ENCODE measurements at regions not wholly inside any gene's neighbourhood (a gene's known extent, or its start where the extent isn't known, plus 50 kb on each side); places are given as distances from the start of the nearest gene placed in this dataset.

GRCh38 chr13:95485518-95486144 lies 66.9 kb upstream of the CLDN10 start (continued):
- TF ChIP-seq HINFP (tag; conservative IDR thresholded peaks at IDR 0.05; ENCODE audit: low read depth) = no peak
- no peak for TF ChIP-seq ZBTB34 (CRISPR knock-in tag; IDR thresholded peaks at IDR 0.05)
- no peak for TF ChIP-seq ZNF584 (CRISPR knock-in tag; IDR thresholded peaks at IDR 0.05; ENCODE audit: low read depth)
- TF ChIP-seq FOXP4 (CRISPR knock-in tag; IDR thresholded peaks at IDR 0.05; ENCODE audit: borderline replicate concordance) = no peak
- no peak for TF ChIP-seq ZNF12 (CRISPR knock-in tag; IDR thresholded peaks at IDR 0.05)
- TF ChIP-seq MTA2 (IDR thresholded peaks at IDR 0.05; ENCODE audit: low read depth) = peak; percentile 70
- TF ChIP-seq ARID2 (IDR thresholded peaks at IDR 0.05) = no peak
- TF ChIP-seq NRF1 (conservative IDR thresholded peaks at IDR 0.05 in 1 of 2, IDR thresholded peaks at IDR 0.05 in 1 of 2) = 0 out of 4 replicates have a peak, but pooled peaks of 1 of the 2 experiments have one; percentile 11
- TF ChIP-seq DPF2 (IDR thresholded peaks at IDR 0.05) = 0 out of 2 replicates have a peak, but pooled peaks have one; percentile 38
- TF ChIP-seq FOXJ3 (CRISPR knock-in tag; IDR thresholded peaks at IDR 0.05) = no peak
- TF ChIP-seq RAD21 (CRISPR knock-in tag; conservative IDR thresholded peaks at IDR 0.05 in 1 of 2, IDR thresholded peaks at IDR 0.05 in 1 of 2) = no peak
- no peak for TF ChIP-seq CLOCK (CRISPR knock-in tag; IDR thresholded peaks at IDR 0.05; ENCODE audit: borderline replicate concordance)
- no peak for TF ChIP-seq RBM39 (optimal IDR thresholded peaks at IDR 0.05; ENCODE audit: low read depth, low read length)
- no peak for TF ChIP-seq STAT5B (CRISPR knock-in tag; IDR thresholded peaks at IDR 0.05)
- TF ChIP-seq PHF8 (IDR thresholded peaks at IDR 0.05; ENCODE audit: borderline replicate concordance, low read length) = no peak
- peak; percentile 13 for TF ChIP-seq MEIS2 (IDR thresholded peaks at IDR 0.05; ENCODE audit: partially characterized antibody)
- no peak for TF ChIP-seq KAT7 (CRISPR knock-in tag; IDR thresholded peaks at IDR 0.05; ENCODE audit: borderline replicate concordance)
- no peak for TF ChIP-seq RBM25 (IDR thresholded peaks at IDR 0.05; ENCODE audit: low read depth, low read length, severe bottlenecking)
- TF ChIP-seq MECOM (CRISPR knock-in tag; IDR thresholded peaks at IDR 0.05) = no peak
- TF ChIP-seq CBX5 (IDR thresholded peaks at IDR 0.05; ENCODE audit: borderline replicate concordance, low read depth) = no peak
- no peak for TF ChIP-seq CCAR2 (IDR thresholded peaks at IDR 0.05; ENCODE audit: low read depth, low read length)
- TF ChIP-seq TAL1 (IDR thresholded peaks at IDR 0.05) = peak; percentile 62
